PC-9 (cell line): ENCODE measurements at regions not wholly inside any gene's neighbourhood (a gene's known extent, or its start where the extent isn't known, plus 50 kb on each side); places are given as distances from the start of the nearest gene placed in this dataset.

Experiments
- BruUV-seq: library from RNA; stranded (reverse); fragments of 400-500 nt; replicated peaks from 2 replicates; lab custom pipeline; 2021; lab: Mats Ljungman, UMichigan
- CTCF ChIA-PET: fragments of 300-600 bp; sonication (Branson Sonifier 250); formaldehyde crosslinking; loops from one replicate; lab custom pipeline; 2022; ENCODE audit warnings: antibody characterized with exemption; lab: Charles Lee
- POLR2A ChIA-PET: fragments of 300-600 bp; sonication (Branson Sonifier 250); formaldehyde crosslinking; loops from one replicate; lab custom pipeline; 2022; ENCODE audit warnings: antibody characterized with exemption; ENCODE audit not compliant: unreplicated experiment; lab: Charles Lee
- DNase-seq, 2 experiments: peaks; one replicate each; pipeline versions ENCODE4 v3.0.0 to v3.0.0-alpha.2; 2015 to 2022; ENCODE audit warnings: mixed read lengths in 1 of 2
- H2AFZ ChIP-seq: fragments of 200-600 bp; sonication (generic); 2 replicates; pipeline ENCODE4 v1.8.1; 2017; ENCODE audit warnings: antibody characterized with exemption
- H3F3A ChIP-seq: fragments of 200-600 bp; sonication (generic); 2 replicates; pipeline ENCODE4 v1.8.1; 2017; ENCODE audit warnings: antibody characterized with exemption, mild to moderate bottlenecking, low read depth; ENCODE audit not compliant: insufficient read depth
- H3K27ac ChIP-seq: fragments of 200-600 bp; sonication (generic); 2 replicates; pipeline ENCODE4 v1.6.1; 2016; ENCODE audit warnings: mixed run types
- H3K27me3 ChIP-seq: fragments of 200-600 bp; sonication (generic); 2 replicates; pipeline ENCODE4 v1.6.1; 2016; ENCODE audit warnings: low read depth, mixed run types; ENCODE audit not compliant: insufficient read depth
- H3K36me3 ChIP-seq: fragments of 200-600 bp; sonication (generic); 2 replicates; pipeline ENCODE4 v1.6.1; 2016; ENCODE audit warnings: low read depth, mixed run types
- H3K4me1 ChIP-seq: fragments of 200-600 bp; sonication (generic); replicated peaks from 2 replicates; pipeline ENCODE4 v1.6.1; 2016; ENCODE audit warnings: mixed run types; ENCODE audit not compliant: insufficient read depth
- H3K4me2 ChIP-seq: fragments of 200-600 bp; sonication (generic); 2 replicates; pipeline ENCODE4 v1.6.1; 2017; ENCODE audit warnings: mixed run types
- H3K4me3 ChIP-seq: fragments of 200-600 bp; sonication (generic); 2 replicates; pipeline ENCODE4 v1.6.1; 2016; ENCODE audit warnings: mixed run types
- H3K79me2 ChIP-seq: fragments of 200-600 bp; sonication (generic); 2 replicates; pipeline ENCODE4 v1.6.1; 2017; ENCODE audit warnings: low read depth, mixed run types
- H3K9me2 ChIP-seq: fragments of 200-600 bp; sonication (generic); 2 replicates; pipeline ENCODE4 v1.8.1; 2017; ENCODE audit warnings: mild to moderate bottlenecking; ENCODE audit not compliant: insufficient read depth
- H3K9me3 ChIP-seq: fragments of 200-600 bp; sonication (generic); 2 replicates; pipeline ENCODE4 v1.8.1; 2016; ENCODE audit warnings: low read depth; ENCODE audit not compliant: insufficient read depth
- H4K20me1 ChIP-seq: fragments of 200-600 bp; sonication (generic); 2 replicates; pipeline ENCODE4 v1.8.1; 2017; ENCODE audit not compliant: insufficient read depth
- CTCF ChIP-seq: fragments of 200-600 bp; sonication (generic); conservative IDR thresholded peaks from 2 replicates; pipeline ENCODE4 v1.6.1; 2017; ENCODE audit warnings: mixed run types, antibody characterized with exemption, mild to moderate bottlenecking, moderate library complexity
- EZH2 ChIP-seq: fragments of 200-600 bp; sonication (generic); IDR thresholded peaks from 2 replicates; pipeline ENCODE4 v1.8.0; 2017; ENCODE audit warnings: antibody characterized with exemption, low read depth
- intact Hi-C: fragments of 100-400 bp; cut with micrococcal nuclease; formaldehyde crosslinking; loops from one replicate; pipeline ENCODE4 v1.10.0; 2022; ENCODE audit not compliant: unreplicated experiment

- ChIA-PET POLR2A (no interaction called here), CTCF (no interaction called here)
- no peaks in the 10 kb centered on the region for H3K9me3 ChIP-seq
- no TSS peak for BruUV-seq
- H2AFZ ChIP-seq = no peak overlapping the region
- no peaks in the 10 kb centered on the region for H3K36me3 ChIP-seq
- H3K4me1 ChIP-seq = no peaks in the 10 kb centered on the region
- no peak overlapping the region for H3K4me2 ChIP-seq
- DNase-seq = no peak
- H4K20me1 ChIP-seq = no peaks in the 10 kb centered on the region
- H3K4me3 ChIP-seq = no peak overlapping the region
- no peaks in the 10 kb centered on the region for H3K79me2 ChIP-seq
- no peaks in the 10 kb centered on the region for H3K9me2 ChIP-seq
- H3K27ac ChIP-seq = no peak overlapping the region
- TF ChIP-seq CTCF (no peak), EZH2 (no peak)
- no peaks in the 10 kb centered on the region for H3F3A ChIP-seq
- intact Hi-C loops = no loop called here
- H3K27me3 ChIP-seq = no peaks in the 10 kb centered on the region
Observed at GRCh38 chr7:110593355-110593754, 497.6 kb upstream of the LRRN3 start.

GRCh38 chr7:110595694-110596093, 495.2 kb upstream of the LRRN3 start:
- Histone ChIP-seq H3F3A (no peaks in the 10 kb centered on the region), H3K9me3 (no peaks in the 10 kb centered on the region), H3K79me2 (no peaks in the 10 kb centered on the region), H3K4me3 (no peak overlapping the region), H3K27me3 (no peaks in the 10 kb centered on the region), H3K36me3 (no peaks in the 10 kb centered on the region), H3K4me2 (no peak overlapping the region), H3K4me1 (no peaks in the 10 kb centered on the region), H3K27ac (no peak overlapping the region), H2AFZ (no peak overlapping the region), H4K20me1 (no peaks in the 10 kb centered on the region), H3K9me2 (no peaks in the 10 kb centered on the region)
- intact Hi-C loops = no loop called here
- no peak for DNase-seq
- TF ChIP-seq EZH2 = no peak
- no peak for TF ChIP-seq CTCF
- CTCF ChIA-PET = no interaction called here
- BruUV-seq = no TSS peak
- POLR2A ChIA-PET = no interaction called here

GRCh38 chr7:110600956-110601355, 490.0 kb upstream of the LRRN3 start:
- ChIA-PET CTCF (no interaction called here), POLR2A (no interaction called here)
- intact Hi-C loops = no loop called here
- H3K27ac ChIP-seq = no peak overlapping the region
- no peak overlapping the region for H3K4me3 ChIP-seq
- no peaks in the 10 kb centered on the region for H4K20me1 ChIP-seq
- no peaks in the 10 kb centered on the region for H3K27me3 ChIP-seq
- no peak for DNase-seq
- H3K79me2 ChIP-seq = no peaks in the 10 kb centered on the region
- no peaks in the 10 kb centered on the region for H3F3A ChIP-seq
- H3K9me2 ChIP-seq = no peaks in the 10 kb centered on the region
- no peak for TF ChIP-seq EZH2
- no peak for TF ChIP-seq CTCF
- no peak overlapping the region for H2AFZ ChIP-seq
- H3K4me2 ChIP-seq = no peak overlapping the region
- H3K9me3 ChIP-seq = no peaks in the 10 kb centered on the region
- no peaks in the 10 kb centered on the region for H3K36me3 ChIP-seq
- H3K4me1 ChIP-seq = no peaks in the 10 kb centered on the region
- BruUV-seq = no TSS peak
